Activated CD8-positive, alpha-beta T cell treated with anti-CD3 and anti-CD28 coated beads for 36 hours (primary cell): ENCODE measurements at regions not wholly inside any gene's neighbourhood (a gene's known extent, or its start where the extent isn't known, plus 50 kb on each side); places are given as distances from the start of the nearest gene placed in this dataset.
A peak's percentile ranks its signal among the peaks of the same experiment; 100 is the strongest.

ENCODE experiments used
- ATAC-seq: fragments of 200-7000 bp; cut with Tn5 transposase; one replicate; pipeline ENCODE4 v1.10.0; 2021; ENCODE audit warnings: mild to moderate bottlenecking, moderate library complexity
- CTCF ChIA-PET: fragments of 350-600 bp; sonication (Branson Sonifier 250); formaldehyde crosslinking; loops from one replicate; lab custom pipeline; 2021; ENCODE audit warnings: antibody characterized with exemption; lab: Charles Lee
- POLR2A ChIA-PET: fragments of 350-600 bp; sonication (Branson Sonifier 250); formaldehyde crosslinking; loops from one replicate; lab custom pipeline; 2021; ENCODE audit warnings: antibody characterized with exemption; lab: Charles Lee
- DNase-seq: peaks from one replicate; pipeline ENCODE4 v3.0.0-alpha.2; 2020
- H3K27ac Mint-ChIP-seq: one replicate; pipeline ENCODE4 v1.8.0; 2021; ENCODE audit warnings: mild to moderate bottlenecking, mixed read lengths
- H3K27me3 Mint-ChIP-seq: one replicate; pipeline ENCODE4 v1.8.0; 2021; ENCODE audit warnings: mixed read lengths
- H3K36me3 Mint-ChIP-seq: one replicate; pipeline ENCODE4 v1.8.0; 2021; ENCODE audit warnings: low read depth, mixed read lengths
- H3K4me1 Mint-ChIP-seq: one replicate; pipeline ENCODE4 v1.8.0; 2021; ENCODE audit warnings: low read depth, mixed read lengths
- H3K4me3 Mint-ChIP-seq: one replicate; pipeline ENCODE4 v1.8.0; 2021; ENCODE audit warnings: mild to moderate bottlenecking, moderate library complexity, mixed read lengths
- H3K9me3 Mint-ChIP-seq: one replicate; pipeline ENCODE4 v1.8.0; 2021; ENCODE audit warnings: mixed read lengths
- intact Hi-C: fragments of 100-400 bp; cut with micrococcal nuclease; formaldehyde crosslinking; loops from one replicate; pipeline ENCODE4 v1.10.0; 2022
- TF ChIP-seq, protein P1 (sequence below): fragments of 200-600 bp; IDR thresholded peaks from one replicate; pipeline ENCODE4 v1.8.0; 2022; ENCODE audit warnings: antibody characterized with exemption, mild to moderate bottlenecking

DNA sequence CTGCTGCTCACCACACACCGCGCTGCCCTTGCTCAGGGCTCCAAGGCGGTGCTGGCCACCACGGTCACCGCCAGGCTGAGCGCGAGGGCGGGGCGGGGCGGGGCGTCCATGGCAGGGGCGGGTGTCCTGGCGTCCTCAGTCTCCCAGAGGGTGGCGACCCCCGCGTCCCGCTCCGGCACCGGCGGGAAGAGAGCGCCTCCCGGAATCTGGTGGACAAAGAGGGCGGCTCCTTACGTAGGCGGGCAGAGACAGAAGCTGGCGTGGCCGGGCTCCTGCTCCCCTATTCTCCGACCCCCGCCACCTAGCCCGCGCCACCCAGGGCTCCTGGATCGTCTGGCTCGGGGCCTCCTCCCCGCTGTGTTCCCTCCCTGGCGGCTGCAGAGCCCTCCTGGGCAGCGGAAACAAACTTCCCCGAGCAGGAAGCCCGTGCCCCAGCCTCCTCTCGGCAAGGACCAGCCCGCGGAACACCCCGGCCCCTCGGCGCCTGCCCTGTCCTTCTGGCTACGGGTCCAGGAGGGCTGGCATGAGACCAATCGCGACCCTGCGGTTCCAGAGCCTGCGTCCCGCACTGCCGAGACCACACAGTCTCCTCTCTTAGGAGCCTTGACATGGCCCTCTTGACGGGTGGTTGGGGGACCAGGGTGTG, 133.8 kb upstream of the ZNF92 start:
- Mint-ChIP-seq H3K27me3 (peaks cover 14% of the 10 kb centered on the region), H3K4me1 (no peaks in the 10 kb centered on the region), H3K4me3 (peak overlapping the region; percentile 35), H3K9me3 (no peaks in the 10 kb centered on the region), H3K36me3 (no peaks in the 10 kb centered on the region), H3K27ac (no peak overlapping the region)
- CTCF ChIA-PET = no interaction called here
- no peak for DNase-seq
- intact Hi-C loops = no loop called here
- POLR2A ChIA-PET = no interaction called here
- TF ChIP-seq, protein P1, sequence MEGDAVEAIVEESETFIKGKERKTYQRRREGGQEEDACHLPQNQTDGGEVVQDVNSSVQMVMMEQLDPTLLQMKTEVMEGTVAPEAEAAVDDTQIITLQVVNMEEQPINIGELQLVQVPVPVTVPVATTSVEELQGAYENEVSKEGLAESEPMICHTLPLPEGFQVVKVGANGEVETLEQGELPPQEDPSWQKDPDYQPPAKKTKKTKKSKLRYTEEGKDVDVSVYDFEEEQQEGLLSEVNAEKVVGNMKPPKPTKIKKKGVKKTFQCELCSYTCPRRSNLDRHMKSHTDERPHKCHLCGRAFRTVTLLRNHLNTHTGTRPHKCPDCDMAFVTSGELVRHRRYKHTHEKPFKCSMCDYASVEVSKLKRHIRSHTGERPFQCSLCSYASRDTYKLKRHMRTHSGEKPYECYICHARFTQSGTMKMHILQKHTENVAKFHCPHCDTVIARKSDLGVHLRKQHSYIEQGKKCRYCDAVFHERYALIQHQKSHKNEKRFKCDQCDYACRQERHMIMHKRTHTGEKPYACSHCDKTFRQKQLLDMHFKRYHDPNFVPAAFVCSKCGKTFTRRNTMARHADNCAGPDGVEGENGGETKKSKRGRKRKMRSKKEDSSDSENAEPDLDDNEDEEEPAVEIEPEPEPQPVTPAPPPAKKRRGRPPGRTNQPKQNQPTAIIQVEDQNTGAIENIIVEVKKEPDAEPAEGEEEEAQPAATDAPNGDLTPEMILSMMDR = no peak
- no peak for ATAC-seq

GRCh38 chr7:65239324-65239706, 134.3 kb upstream of the ZNF92 start:
- intact Hi-C loops = no loop called here
- H3K27me3 Mint-ChIP-seq = peaks cover 14% of the 10 kb centered on the region
- H3K27ac Mint-ChIP-seq = no peak overlapping the region
- ChIA-PET POLR2A (no interaction called here), CTCF (no interaction called here)
- H3K4me3 Mint-ChIP-seq = no peak overlapping the region
- H3K9me3 Mint-ChIP-seq = no peaks in the 10 kb centered on the region
- no peaks in the 10 kb centered on the region for H3K4me1 Mint-ChIP-seq
- TF ChIP-seq, protein P1 = no peak
- DNase-seq (no peak), ATAC-seq (no peak)
- H3K36me3 Mint-ChIP-seq = no peaks in the 10 kb centered on the region

DNA sequence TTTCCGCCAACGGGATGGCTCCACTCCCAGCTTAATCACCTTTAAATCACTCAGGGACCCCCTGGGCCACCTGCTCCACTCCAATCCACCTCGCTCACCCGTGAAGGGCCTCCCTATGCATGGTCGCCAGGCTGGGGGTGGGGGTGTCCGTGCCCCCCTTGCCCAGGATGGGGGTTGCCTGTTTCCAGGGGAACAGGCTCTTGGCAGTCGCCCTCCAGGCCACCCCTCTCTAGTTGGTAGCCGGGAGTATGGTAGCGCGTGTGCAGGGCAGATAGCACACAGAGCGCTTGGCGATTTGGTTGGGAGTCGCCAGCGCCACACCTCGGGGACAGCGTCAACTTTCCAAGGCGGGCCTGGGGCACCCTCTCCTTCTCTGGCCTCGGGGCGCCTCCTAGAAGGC, 134.9 kb upstream of the ZNF92 start:
- ChIA-PET POLR2A (no interaction called here), CTCF (no interaction called here)
- H3K4me1 Mint-ChIP-seq = peaks cover 3% of the 10 kb centered on the region
- intact Hi-C loops = no loop called here
- DNase-seq (no peak), ATAC-seq (no peak)
- H3K27me3 Mint-ChIP-seq = peaks cover 12% of the 10 kb centered on the region
- H3K27ac Mint-ChIP-seq = no peak overlapping the region
- no peaks in the 10 kb centered on the region for H3K36me3 Mint-ChIP-seq
- H3K9me3 Mint-ChIP-seq = no peaks in the 10 kb centered on the region
- TF ChIP-seq, protein P1 = no peak
- H3K4me3 Mint-ChIP-seq = no peak overlapping the region

DNA sequence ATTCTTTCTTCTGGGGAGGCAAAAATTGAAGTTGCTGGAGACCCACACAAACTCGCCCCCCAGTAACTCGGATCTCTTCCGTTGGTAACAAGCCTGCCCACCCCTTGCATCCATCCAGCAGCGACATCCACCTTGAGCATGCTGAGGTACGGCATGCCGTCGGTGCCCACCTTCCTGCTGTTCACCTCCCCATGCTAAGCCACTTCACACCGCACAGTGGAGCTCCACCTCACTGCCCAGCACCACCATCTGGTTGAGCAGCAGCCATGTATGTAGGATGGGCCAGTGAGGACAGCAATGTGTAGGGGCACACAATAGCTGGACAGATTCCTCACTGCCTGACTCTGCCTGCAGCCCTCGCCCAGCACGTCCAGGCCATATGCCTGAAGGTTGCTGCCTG, 138.1 kb upstream of the ZNF92 start:
- Mint-ChIP-seq H3K27me3 (peaks cover 4% of the 10 kb centered on the region), H3K4me1 (peaks cover 15% of the 10 kb centered on the region), H3K36me3 (no peaks in the 10 kb centered on the region), H3K9me3 (no peaks in the 10 kb centered on the region), H3K27ac (no peak overlapping the region), H3K4me3 (no peak overlapping the region)
- TF ChIP-seq, protein P1 = no peak
- DNase-seq (no peak), ATAC-seq (no peak)
- intact Hi-C loops = no loop called here
- POLR2A ChIA-PET = interaction anchor here (0.5 kb wide), 1 partner anchor 14 kb away, joined by 3 read pairs; no protein-coding TSS in a partner anchor
- CTCF ChIA-PET = interaction anchor here (1.0 kb wide), 1 partner anchor 212 kb away, joined by 3 read pairs; no protein-coding TSS in a partner anchor

- Mint-ChIP-seq H3K4me3 (no peak overlapping the region), H3K27ac (no peak overlapping the region), H3K9me3 (no peaks in the 10 kb centered on the region)
Observed at GRCh38 chr7:65233409-65234034, 140.1 kb upstream of the ZNF92 start.

More at GRCh38 chr7:65233409-65234034, 140.1 kb upstream of the ZNF92 start:
- TF ChIP-seq, protein P1 = no peak
- DNase-seq (peak; percentile 24), ATAC-seq (peak; percentile 65)
- Mint-ChIP-seq H3K36me3 (no peaks in the 10 kb centered on the region), H3K4me1 (peaks cover 15% of the 10 kb centered on the region), H3K27me3 (no peaks in the 10 kb centered on the region)
- CTCF ChIA-PET = no interaction called here
- POLR2A ChIA-PET = no interaction called here
- intact Hi-C loops = no loop called here
